Body of pancreas (tissue), 4 donors: ENCODE measurements at regions not wholly inside any gene's neighbourhood (a gene's known extent, or its start where the extent isn't known, plus 50 kb on each side); places are given as distances from the start of the nearest gene placed in this dataset.

Experiments
- POLR2A ChIP-seq, 3 donors: fragments of 450-650 bp; IDR thresholded peaks; one replicate each; pipeline ENCODE4 v1.6.1; 2016; ENCODE audit warnings: antibody characterized with exemption in 3 of 3, mild to moderate bottlenecking in 2 of 3
- TF ChIP-seq, protein P1 (sequence below), 7 experiments: fragments of 450-650 bp in 4 of 7; fragments of 200-600 bp in 3 of 7; sonication (generic) in 3 of 7; IDR thresholded peaks; one replicate each; pipeline ENCODE4 v1.5.1; 2016 to 2019; ENCODE audit warnings: antibody characterized with exemption in 7 of 7

DNA sequence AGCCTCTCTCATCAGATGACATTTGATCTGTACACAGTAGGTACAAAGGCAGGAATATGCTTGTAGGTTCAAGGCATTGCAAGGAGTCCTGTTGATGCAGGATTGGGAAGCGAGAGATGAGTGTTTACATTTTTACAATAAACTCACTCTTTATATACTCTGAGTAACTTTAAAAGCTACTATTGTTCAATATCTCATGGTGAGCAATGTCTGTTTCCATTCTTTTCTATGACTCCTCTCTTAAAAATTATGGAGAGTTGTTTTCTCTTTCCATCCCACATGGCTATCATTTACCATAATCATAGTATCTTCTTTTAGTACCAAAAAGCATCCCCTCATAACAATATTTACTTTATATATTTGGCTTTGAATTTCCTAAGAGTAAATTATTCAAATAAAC lies 314.0 kb upstream of the CDIN1 start:
- TF ChIP-seq, protein P1, sequence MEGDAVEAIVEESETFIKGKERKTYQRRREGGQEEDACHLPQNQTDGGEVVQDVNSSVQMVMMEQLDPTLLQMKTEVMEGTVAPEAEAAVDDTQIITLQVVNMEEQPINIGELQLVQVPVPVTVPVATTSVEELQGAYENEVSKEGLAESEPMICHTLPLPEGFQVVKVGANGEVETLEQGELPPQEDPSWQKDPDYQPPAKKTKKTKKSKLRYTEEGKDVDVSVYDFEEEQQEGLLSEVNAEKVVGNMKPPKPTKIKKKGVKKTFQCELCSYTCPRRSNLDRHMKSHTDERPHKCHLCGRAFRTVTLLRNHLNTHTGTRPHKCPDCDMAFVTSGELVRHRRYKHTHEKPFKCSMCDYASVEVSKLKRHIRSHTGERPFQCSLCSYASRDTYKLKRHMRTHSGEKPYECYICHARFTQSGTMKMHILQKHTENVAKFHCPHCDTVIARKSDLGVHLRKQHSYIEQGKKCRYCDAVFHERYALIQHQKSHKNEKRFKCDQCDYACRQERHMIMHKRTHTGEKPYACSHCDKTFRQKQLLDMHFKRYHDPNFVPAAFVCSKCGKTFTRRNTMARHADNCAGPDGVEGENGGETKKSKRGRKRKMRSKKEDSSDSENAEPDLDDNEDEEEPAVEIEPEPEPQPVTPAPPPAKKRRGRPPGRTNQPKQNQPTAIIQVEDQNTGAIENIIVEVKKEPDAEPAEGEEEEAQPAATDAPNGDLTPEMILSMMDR (IDR thresholded peaks at IDR 0.05) = no peak
- no peak for TF ChIP-seq POLR2A (IDR thresholded peaks at IDR 0.05)
